Smooth muscle cell (in vitro differentiated cells): ENCODE measurements at regions not wholly inside any gene's neighbourhood (a gene's known extent, or its start where the extent isn't known, plus 50 kb on each side); places are given as distances from the start of the nearest gene placed in this dataset.

Experiments used
- DNase-seq: peaks from one replicate; lab custom pipeline; 2025; ENCODE audit not compliant: unreplicated experiment; lab: John Stamatoyannopoulos, UW
- H2AFZ ChIP-seq: fragments of 200-600 bp; sonication (generic); 2 replicates; pipeline ENCODE4 v1.6.0; 2016; ENCODE audit warnings: antibody characterized with exemption, low read depth, mild to moderate bottlenecking
- H3F3A ChIP-seq: fragments of 200-600 bp; sonication (generic); 2 replicates; pipeline ENCODE4 v1.6.0; 2017; ENCODE audit warnings: antibody characterized with exemption, low read depth
- H3K27ac ChIP-seq: fragments of 200-600 bp; sonication (generic); 2 replicates; pipeline ENCODE4 v1.5.1; 2016; ENCODE audit warnings: low read depth, mild to moderate bottlenecking
- H3K27me3 ChIP-seq: fragments of 200-600 bp; sonication (generic); 2 replicates; pipeline ENCODE4 v1.6.1; 2016; ENCODE audit warnings: low read depth, mild to moderate bottlenecking
- H3K36me3 ChIP-seq: fragments of 200-600 bp; sonication (generic); 2 replicates; pipeline ENCODE4 v1.5.1; 2016; ENCODE audit warnings: low read depth
- H3K4me1 ChIP-seq: fragments of 200-600 bp; sonication (generic); 2 replicates; pipeline ENCODE4 v1.5.1; 2016; ENCODE audit warnings: low read depth
- H3K4me2 ChIP-seq: fragments of 200-600 bp; sonication (generic); 2 replicates; pipeline ENCODE4 v1.6.0; 2016; ENCODE audit warnings: mild to moderate bottlenecking
- H3K4me3 ChIP-seq: fragments of 200-600 bp; sonication (generic); 2 replicates; pipeline ENCODE4 v1.5.1; 2016; ENCODE audit warnings: mild to moderate bottlenecking
- H3K79me2 ChIP-seq: fragments of 200-600 bp; sonication (generic); 2 replicates; pipeline ENCODE4 v1.6.0; 2016; ENCODE audit warnings: low read depth, mild to moderate bottlenecking
- H3K9ac ChIP-seq: fragments of 200-600 bp; sonication (generic); 2 replicates; pipeline ENCODE4 v1.6.0; 2016; ENCODE audit warnings: low read depth
- H3K9me3 ChIP-seq: fragments of 200-600 bp; sonication (generic); replicated peaks from 2 replicates; pipeline ENCODE4 v1.5.1; 2016; ENCODE audit warnings: low read depth
- H4K20me1 ChIP-seq: fragments of 200-600 bp; sonication (generic); 2 replicates; pipeline ENCODE4 v1.6.0; 2016; ENCODE audit warnings: low read depth
- CTCF ChIP-seq: fragments of 200-600 bp; sonication (generic); IDR thresholded peaks from 2 replicates; pipeline ENCODE4 v1.5.1; 2017; ENCODE audit warnings: borderline replicate concordance, mild to moderate bottlenecking, antibody characterized with exemption; ENCODE audit not compliant: insufficient read depth, poor library complexity, severe bottlenecking
- WGBS: methylation state at CpG from one replicate; pipeline ENCODE4 v1.1.7; 2016; ENCODE audit warnings: low lambda C conversion rate; 5-methylcytosine and 5-hydroxymethylcytosine counted together

DNA sequence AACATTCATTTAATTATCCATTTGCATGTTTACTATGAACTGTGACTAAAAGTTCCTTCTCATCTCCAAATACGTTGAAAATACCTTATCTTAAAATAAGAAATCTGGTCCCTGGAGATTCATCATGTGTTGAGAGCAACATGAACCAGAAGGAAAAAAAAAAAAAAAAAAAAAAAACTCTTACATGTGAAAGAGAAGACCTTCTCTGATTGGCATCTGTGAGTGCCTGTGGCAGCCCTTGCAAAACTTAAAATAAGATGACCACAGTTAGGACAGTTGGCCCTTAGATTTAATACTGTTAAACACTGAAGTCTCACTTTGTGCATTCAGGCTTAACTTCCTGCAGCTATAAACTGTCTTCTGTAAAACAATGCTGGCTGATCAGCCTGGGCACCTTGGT is 1395.2 kb upstream of the ADGRL4 start:
- Histone ChIP-seq H3F3A (no peaks in the 10 kb centered on the region), H3K4me2 (no peak overlapping the region), H3K27ac (no peak overlapping the region), H3K79me2 (no peaks in the 10 kb centered on the region), H3K9me3 (no peaks in the 10 kb centered on the region), H3K4me3 (no peak overlapping the region), H4K20me1 (no peaks in the 10 kb centered on the region), H2AFZ (no peak overlapping the region), H3K9ac (no peak overlapping the region), H3K27me3 (no peaks in the 10 kb centered on the region), H3K4me1 (no peaks in the 10 kb centered on the region), H3K36me3 (no peaks in the 10 kb centered on the region)
- TF ChIP-seq CTCF, result no peak
- 59% methylated on average over 1 of the region's 1 CpG for WGBS
- DNase-seq, result no peak

DNA sequence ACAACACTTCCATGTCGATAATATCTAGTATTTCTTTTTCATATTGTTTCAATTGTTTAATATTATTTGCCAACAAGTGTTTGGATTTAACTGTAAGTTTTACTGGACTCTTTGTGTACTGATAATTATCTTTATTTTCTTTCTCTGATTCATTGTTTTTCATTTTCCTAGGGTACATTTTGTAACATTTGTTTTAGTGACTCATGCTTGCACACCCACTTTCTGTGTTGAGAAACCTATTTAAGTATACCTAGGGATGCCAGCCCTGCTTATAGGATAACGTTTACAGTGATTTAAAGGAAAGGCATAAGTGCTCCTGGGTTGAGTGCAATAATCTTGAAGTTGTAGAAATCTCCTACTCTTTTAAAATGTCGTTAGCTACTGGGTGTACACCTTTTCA is 1386.0 kb upstream of the ADGRL4 start:
- no peak for TF ChIP-seq CTCF
- H2AFZ ChIP-seq, result no peak overlapping the region
- H3K4me1 ChIP-seq, result no peaks in the 10 kb centered on the region
- H3K9ac ChIP-seq, result no peak overlapping the region
- WGBS, result 80% methylated on average over 3 of the region's 3 CpGs
- H3K36me3 ChIP-seq, result no peaks in the 10 kb centered on the region
- H3K79me2 ChIP-seq, result no peaks in the 10 kb centered on the region
- H4K20me1 ChIP-seq, result no peaks in the 10 kb centered on the region
- H3F3A ChIP-seq, result no peaks in the 10 kb centered on the region
- H3K27me3 ChIP-seq, result no peaks in the 10 kb centered on the region
- no peak for DNase-seq
- no peak overlapping the region for H3K4me2 ChIP-seq
- no peak overlapping the region for H3K4me3 ChIP-seq
- H3K9me3 ChIP-seq, result no peaks in the 10 kb centered on the region
- no peak overlapping the region for H3K27ac ChIP-seq

DNA sequence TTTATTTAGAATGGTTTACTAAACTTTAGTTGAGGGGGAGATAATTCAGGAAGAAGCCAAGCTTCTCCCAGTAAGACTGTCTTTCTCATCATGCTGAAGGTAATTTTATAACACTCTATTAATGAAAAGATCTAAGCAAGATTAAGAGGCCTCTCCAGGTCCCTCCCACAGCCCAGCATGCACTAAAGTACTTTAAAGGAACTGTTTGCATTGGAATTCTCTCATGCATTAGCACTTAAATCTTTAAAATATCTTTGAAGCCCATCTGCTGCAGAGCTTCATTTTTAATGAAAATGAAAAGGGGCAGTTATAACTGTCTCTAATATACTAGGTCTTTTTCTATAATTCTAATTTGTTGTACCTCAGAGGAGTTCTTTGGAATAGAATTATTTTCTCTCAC is 1379.1 kb upstream of the ADGRL4 start:
- Histone ChIP-seq H3K9me3 (no peaks in the 10 kb centered on the region), H4K20me1 (no peaks in the 10 kb centered on the region), H2AFZ (no peak overlapping the region), H3K4me2 (no peak overlapping the region), H3K27me3 (no peaks in the 10 kb centered on the region), H3K79me2 (no peaks in the 10 kb centered on the region), H3F3A (no peaks in the 10 kb centered on the region), H3K9ac (no peak overlapping the region), H3K27ac (no peak overlapping the region), H3K4me3 (no peak overlapping the region), H3K36me3 (no peaks in the 10 kb centered on the region), H3K4me1 (no peaks in the 10 kb centered on the region)
- DNase-seq, result no peak
- TF ChIP-seq CTCF, result no peak

DNA sequence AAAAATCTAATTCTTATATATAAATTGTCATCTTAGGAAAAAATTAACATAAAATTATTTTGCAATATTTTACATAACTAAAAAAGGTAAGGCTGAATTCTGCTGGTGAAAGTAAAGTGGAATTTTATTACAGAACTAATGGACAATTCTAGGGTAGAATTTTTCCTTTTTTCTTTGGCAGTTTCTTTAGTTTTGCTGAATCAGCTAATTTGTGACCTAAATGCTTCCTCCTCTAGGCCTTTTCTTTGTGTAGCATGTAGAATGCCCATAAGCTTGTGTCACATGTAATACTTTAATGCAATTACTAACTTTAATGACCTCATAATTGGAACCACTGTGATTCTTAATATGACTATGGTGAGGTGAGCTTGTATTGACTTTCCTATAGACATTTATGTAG is 1378.4 kb upstream of the ADGRL4 start:
- no peaks in the 10 kb centered on the region for H3K27me3 ChIP-seq
- no peaks in the 10 kb centered on the region for H3F3A ChIP-seq
- no peak overlapping the region for H3K4me3 ChIP-seq
- H3K27ac ChIP-seq, result no peak overlapping the region
- H3K9me3 ChIP-seq, result no peaks in the 10 kb centered on the region
- H3K4me2 ChIP-seq, result no peak overlapping the region
- no peaks in the 10 kb centered on the region for H3K79me2 ChIP-seq
- no peak for TF ChIP-seq CTCF
- DNase-seq, result no peak
- no peaks in the 10 kb centered on the region for H4K20me1 ChIP-seq
- H3K36me3 ChIP-seq, result no peaks in the 10 kb centered on the region
- no peak overlapping the region for H2AFZ ChIP-seq
- no peak overlapping the region for H3K9ac ChIP-seq
- no peaks in the 10 kb centered on the region for H3K4me1 ChIP-seq
